GM21619 (cell line): ENCODE measurements at regions not wholly inside any gene's neighbourhood (a gene's known extent, or its start where the extent isn't known, plus 50 kb on each side); places are given as distances from the start of the nearest gene placed in this dataset.
"Not testable (repeated sequence)": the region's sequence is repeated elsewhere in the genome, so short reads cannot be mapped to it uniquely, and the experiment has no call there.

Source experiments
- ATAC-seq: cut with Tn5 transposase; IDR thresholded peaks from one replicate; pipeline ENCODE4 v1.9.1; 2021; ENCODE audit not compliant: unreplicated experiment

DNA sequence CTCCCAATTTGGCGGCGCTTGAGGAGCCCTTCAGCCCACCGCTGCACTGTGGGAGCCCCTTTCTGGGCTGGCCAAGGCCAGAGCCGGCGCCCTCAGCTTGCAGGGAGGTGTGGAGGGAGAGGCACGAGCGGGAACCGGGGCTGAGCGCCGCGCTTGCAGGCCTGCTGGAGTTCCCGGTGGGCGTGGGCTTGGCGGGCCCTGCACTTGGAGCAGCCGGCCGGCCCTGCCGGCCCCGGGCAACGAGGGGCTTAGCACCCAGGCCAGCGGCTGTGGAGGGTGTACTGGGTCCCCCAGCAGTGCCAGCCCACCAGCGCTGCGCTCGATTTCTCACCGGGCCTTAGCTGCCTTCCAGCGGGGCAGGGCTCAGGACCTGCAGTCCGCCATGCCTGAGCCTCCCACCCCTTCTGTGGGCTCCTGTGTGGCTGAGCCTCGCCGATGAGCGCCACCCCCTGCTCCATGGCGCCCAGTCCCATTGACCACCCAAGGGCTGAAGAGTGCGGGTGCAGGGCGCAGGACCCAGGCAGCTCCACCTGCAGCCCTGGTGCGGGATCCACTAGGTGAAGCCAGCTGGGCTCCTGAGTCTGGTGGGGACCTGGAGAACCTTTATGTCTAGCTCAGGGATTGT is 815.4 kb upstream of the B3GALT2 start:
- ATAC-seq, result not testable (repeated sequence)

DNA sequence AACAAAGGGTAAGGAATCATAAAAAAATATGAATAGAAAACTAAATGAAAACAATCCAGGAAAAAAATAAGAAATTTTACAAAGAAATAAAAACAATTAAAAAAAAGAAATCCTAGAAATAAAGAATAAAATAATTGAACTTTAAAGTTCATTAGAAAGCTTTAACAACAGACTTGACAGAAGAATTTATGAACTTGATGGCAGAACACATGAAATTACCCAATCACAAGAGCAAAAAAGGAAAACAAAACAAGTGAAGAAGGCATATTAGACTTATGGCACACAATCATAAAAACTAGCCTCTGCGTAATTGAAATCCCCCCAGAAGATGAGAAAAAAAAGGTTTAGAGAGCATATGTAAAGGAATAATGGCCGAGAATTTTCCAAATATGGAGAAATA is 802.5 kb upstream of the B3GALT2 start:
- no peak for ATAC-seq

DNA sequence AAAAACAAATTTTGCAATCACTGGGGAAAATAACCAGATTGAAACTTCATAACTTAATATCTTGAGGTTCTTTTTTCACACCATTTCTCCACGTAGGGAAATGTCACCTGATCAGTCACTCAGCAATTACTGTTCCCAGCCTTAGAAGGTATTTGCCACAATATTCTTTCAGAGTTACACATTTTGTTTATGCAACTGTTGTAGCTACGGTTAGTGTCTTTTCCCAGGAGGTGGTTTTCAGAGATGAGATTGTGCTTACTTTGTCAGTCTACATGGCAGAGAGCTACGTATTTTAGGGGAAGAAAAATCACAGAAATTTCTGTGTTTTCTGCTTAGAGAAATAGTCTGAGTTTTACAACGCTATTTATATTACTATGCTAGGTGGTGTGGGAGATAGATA is 792.8 kb upstream of the B3GALT2 start:
- ATAC-seq, result no peak

DNA sequence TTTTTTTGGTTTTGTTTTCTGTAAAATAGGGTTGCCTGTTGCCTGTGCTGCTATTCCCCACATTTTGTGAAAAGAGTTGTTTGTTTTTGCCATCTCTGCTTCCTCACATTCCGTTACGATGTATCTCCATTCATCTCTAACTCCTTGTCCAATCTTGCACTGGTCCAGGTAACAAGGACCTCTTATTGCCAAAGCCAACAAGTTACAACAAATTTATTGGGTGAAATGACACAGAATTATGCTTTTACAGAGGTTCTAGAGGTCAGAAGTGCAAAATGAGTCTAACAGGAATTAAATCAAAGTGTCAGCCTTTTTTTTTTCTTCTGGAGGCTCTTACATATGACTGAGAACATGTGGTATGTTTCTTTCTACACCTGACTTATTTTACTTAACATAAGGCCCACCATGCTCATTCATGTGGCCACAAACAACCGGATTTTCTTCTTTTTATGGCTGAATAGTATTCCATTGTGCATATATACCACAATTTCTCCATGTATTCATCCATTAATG is 787.9 kb upstream of the B3GALT2 start:
- ATAC-seq, result no peak

DNA sequence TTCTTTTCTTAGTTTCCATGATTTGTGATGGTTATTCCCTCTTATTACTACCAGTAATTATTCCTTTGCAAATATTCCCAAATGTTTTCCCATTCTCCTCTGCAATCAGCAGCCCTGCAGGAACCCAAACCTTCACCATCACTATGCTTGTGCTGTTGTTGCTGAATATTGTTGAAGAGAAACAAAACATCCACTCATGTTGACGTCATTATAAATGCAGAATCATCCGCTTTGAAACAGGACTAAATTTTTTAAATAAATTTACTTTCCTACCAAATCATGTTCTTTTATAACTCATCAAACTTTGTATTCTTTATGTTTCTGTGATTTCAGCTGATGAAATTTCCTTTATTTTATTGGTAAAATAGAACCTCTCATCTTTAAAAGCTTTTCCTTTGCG is 787.0 kb upstream of the B3GALT2 start:
- ATAC-seq, result no peak

DNA sequence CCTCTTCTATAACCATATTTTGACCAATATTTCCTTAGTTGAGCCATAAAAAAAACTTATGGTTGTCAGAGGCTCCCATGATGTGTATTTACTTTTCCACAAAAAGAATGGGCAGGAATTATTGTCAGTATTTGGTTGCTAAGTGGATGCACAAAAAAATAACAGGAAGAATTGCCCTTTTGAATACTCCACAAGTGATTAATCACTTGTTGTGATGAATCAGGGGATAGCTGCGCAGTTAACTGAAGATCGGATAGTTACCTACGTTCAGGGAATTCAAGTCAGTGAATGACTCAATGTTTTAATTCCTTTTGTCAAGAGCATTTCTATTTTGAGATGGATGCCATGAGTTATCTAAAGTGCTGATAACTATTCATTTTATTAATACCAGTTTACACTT is 785.2 kb upstream of the B3GALT2 start:
- no peak for ATAC-seq

DNA sequence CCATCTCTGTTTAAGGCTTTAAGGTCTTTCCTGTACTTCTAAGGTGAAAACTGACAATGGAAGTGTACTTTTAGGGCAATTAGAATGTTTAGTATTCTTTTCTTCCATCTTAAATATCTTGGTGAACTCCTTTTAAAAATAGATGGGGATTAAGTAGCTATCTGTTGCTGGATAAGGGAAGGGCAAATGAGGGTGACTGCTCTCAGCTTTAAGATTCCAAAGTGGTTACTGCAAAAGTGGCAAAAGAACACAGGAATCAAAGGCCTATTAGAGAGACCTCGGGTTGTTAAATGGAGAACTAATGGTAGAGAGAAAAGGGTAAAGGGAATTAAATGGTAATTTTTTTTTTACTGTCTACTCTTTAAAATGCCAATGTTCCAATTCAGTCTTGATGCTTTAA is 774.1 kb upstream of the B3GALT2 start:
- ATAC-seq, result no peak

DNA sequence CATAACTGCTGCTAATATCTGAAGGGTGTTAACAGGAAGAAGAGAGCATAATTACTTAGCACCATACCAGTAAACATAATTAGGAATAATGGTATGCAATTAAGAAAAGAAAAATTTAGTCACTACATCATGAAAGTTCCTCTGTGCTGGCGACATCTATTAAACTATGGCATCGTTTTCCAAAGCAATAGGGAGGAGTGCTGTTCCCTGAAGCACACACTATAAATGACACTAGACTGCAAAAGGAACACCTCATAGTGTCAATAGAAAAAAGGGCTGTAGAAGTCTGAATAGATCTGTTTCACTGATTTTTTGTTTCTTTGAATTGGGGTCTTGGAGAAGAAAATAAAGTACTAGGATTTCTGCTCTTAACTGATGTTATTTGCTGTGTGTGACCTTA is 773.6 kb upstream of the B3GALT2 start:
- ATAC-seq, result no peak

DNA sequence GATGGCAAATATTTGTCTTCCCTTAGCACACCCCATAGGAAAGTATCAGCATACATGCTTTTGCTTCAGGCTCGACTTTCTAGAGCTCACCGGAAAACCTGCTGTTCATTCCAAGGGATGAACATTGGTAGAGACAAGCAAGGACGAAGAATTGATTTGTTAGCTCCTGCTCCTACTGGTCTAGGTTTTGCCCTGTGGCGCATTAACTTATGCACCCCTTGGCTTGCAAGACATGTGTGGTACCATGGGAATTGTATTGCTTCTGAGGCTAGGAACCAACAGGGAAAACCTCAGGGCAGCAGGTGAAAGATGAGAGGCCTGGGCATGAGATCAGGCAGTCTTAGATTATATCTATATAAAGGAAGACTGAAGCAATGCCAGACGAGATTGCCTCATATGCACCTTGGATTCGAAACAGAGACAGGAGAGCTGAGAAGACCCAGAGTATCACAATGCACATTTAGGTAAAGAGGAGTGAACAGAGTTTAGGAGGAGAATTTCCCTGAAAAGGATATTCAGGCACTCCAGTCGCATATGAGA is 771.2 kb upstream of the B3GALT2 start:
- no peak for ATAC-seq

DNA sequence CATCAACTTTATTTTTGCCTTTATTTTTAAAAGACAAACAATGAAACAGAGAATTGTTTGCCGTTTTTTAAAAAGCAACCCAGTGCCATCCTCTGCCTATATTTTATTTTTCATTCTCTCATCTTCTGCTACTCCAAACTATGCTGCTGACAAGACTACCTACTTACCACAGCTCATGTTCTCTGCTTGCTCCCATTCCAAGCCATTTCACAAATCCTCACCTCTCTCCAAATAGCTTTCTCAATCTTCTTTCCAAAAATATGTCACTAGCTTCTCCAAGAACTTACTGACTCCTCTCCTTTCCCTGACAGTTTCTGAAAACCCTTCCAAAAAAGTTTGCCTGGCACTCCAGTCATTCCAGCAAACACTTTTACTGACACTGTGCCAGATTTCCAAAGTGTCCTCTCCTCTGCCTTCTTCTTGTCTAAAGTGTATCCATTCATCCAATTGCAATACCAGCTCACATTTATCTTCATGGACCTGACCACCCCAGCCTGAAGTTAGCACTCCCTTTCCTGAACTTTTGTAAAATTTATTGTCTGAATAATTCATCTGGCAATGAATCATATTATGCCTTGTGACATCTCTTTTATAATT is 766.5 kb upstream of the B3GALT2 start:
- no peak for ATAC-seq

DNA sequence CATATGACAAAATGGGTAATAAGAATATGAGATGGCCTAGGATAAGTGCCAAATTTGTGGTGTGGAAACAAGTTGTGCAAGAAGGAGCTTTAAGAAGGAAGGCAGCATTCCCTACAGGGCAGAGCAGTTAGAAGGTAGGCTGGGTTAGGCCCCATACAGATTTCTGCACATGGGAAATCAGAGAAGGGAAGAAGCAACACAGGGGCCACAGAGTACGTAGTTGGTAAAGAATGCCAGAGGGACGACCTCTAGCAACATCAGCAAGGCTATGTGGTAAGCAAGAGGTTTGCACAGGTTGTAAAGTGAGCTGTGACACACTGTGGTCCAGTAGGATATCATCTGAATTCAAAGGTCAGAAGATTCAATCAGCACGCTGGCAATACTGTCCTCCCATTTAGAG is 765.6 kb upstream of the B3GALT2 start:
- no peak for ATAC-seq

DNA sequence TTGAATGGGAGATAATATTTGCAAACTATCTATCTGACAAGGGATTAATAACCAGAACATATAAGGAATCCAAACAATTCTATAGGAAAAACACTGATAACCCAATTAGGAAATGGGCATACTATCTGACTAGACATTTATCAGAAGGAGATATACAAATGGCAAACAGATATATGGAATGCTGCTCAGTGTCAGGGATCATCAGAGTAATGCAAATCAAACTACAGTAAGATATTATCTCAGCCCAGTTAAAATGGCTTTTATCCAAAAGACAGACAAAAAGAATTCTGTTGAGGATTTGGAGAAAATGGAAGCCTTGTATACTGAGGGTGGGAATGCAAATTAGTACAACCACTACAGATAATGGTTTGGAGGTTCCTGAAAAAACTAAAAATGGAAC is 758.0 kb upstream of the B3GALT2 start:
- no peak for ATAC-seq

DNA sequence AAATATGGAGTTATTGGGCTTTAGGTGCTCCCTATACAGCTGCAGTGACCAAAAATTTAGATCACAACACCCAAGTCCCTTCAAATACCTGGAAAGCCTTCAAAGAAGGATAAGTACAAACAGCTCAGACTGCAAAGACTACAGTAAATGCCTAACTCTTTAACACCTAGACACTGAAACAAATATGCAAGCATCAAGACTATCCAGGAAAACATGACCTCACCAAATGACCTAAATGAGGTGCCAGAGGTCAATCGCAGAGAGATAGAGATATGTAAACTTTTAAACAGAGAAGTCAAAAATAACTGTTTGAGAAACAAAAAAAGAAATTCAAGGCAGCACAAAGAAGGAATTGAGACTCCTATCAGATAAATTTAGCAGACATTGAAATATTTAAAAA is 753.8 kb upstream of the B3GALT2 start:
- ATAC-seq, result no peak

DNA sequence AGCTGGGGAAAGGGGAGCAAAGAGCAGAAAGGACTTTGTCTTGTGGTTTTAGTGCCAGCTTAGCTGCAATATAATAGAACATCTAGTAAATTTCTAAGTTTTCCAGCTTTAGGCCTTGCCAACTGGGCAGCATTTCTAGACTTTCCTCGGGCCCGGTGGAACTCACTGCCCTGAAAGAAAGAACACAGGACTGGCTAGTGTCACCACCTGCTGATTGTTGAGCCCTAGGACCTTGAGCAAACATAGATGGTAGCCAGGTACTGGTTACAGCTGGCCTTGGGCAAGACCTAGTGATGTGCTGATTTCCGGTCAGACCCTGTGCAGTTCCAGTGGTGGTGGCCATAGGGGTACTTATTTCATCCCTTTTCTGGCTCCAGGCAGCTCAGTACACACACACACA is 753.2 kb upstream of the B3GALT2 start:
- no peak for ATAC-seq

DNA sequence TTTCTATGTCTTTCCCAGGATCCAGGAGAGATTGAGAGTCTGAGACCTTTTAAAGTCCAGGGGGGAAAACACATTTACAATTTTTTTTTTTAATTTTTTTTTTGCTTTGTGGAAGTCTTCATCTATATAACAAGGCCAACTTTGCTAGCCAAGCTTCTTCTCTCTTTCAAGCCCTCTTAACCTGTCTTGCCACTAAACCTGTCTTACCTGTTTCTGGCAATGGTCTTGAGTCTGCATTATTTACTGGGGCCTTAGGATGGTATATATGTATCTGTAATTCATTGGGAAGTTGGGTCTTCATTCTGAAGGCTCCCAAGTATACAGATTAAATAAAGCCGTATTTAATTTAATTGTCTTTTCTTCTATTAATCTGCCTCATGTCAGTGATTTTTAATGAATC is 750.9 kb upstream of the B3GALT2 start:
- no peak for ATAC-seq

DNA sequence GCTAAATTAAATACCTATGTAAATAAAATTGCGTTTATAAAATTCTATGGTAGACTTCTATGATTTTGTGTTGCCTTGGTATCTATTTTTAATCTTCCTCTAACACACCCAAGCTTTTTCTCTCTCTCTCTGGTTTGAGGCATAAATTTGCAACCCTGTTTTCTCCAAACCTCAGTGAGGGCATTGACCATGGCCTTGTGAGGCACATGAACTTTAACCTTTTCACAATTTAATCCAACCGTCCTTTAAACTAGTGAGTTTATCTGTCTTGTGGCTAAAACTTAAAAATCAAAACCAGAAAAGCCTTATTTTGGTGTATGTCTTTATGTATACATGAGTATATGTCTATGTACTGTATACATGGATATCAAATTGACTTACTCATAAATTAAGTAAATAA is 746.6 kb upstream of the B3GALT2 start:
- no peak for ATAC-seq

DNA sequence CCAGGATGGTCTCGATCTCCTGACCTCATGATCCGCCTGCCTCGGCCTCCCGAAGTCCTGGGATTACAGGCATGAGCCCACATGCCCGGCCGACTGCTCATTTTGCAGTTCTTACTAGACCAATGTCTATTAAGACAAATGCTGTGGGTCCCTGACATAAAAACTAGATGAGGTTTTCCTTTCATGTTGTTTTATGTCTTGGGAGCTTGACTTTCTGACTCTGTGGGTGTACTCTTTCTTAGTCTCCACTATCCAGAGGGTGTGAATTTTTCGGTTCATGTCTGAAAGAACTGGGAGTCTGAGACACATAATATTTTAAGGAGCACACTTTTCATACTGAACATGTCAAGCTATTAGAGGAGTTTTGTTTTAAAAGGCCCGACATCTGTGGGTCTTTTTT is 744.9 kb upstream of the B3GALT2 start:
- no peak for ATAC-seq

DNA sequence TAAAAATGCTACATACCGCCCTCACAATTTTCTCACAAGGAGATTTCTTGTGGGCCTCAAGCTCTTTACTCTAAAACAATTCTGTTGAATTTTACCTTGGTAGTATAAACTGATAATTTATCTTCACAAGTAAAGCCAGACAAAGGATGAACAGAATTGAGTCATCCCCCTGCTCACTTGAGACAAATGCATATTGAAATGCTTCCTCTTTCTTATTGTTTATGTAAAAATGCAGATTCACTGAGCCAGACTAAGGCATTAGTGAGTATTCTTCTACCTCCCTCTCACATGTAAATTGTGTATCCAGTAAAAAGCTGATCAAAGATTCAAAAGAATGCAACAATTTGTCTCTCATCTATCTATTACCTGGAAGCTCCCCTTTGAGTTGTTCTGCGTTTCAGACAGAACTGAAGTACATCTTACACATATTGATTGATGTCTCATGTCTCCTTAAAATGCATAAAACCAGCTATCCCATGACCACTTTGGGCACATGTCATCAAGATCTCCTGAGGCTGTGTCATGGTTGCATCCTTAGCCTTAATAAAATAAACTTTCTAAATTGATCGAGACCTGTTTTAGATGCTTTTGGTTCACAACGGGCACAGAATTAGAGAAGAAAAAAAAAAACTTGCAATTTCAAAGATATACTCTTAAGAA is 743.1 kb upstream of the B3GALT2 start:
- no peak for ATAC-seq

DNA sequence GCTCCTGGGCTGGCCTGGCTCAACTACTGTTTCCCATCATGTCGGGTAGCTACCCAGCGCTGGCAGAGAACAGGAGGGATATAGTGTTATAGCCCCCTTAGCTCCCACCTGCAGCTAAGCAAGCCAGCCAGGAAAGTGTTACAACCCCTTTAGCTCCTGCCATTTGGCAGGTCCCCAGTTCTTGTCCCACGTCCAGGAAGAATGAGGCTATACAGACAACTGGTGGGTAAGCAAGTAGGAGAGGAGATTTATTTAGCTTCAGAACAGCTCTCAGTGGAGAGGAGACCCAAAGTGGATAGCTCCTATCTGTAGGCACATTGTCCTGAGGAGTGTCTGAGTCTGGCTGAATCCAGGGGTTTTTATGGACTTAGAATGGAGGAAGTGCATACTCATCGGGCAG is 741.1 kb upstream of the B3GALT2 start:
- no peak for ATAC-seq

DNA sequence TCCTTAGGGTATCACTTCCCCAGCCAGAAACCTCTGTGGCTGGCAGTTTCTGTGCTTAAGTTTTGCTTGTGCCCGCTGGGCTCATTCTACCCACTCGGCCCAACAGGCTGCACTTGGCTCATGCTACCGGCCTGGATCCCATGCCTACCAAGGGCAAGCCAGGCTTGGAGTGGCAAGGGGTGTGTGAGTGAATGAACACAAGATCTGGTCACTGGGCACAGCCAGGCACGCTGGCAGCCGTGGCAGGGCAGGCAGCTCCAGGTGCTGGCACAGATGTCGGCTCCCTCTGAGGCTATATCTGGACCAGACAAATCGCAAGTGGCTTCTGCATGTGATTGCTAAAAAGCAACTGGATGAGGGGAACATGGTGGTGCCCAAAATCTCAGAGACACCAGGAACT is 740.5 kb upstream of the B3GALT2 start:
- ATAC-seq, result no peak

DNA sequence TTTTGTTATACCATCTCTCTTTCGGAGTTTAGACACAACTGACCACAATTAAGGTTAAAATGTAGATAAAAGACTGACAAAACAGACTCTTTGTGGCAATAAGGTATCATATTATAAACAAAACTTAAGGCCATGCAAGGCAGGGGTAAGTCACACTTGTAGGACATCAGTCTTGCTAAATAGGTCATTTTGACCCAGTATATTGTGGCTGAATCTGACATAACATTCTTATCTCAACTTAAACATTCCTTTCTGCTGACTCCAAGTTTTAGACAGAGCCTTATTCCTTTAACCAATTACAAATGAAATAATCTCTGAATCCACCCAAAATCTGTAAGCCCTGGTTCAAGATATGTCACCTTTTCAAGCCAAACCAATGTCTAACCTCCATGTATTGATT is 733.4 kb upstream of the B3GALT2 start:
- ATAC-seq, result no peak

DNA sequence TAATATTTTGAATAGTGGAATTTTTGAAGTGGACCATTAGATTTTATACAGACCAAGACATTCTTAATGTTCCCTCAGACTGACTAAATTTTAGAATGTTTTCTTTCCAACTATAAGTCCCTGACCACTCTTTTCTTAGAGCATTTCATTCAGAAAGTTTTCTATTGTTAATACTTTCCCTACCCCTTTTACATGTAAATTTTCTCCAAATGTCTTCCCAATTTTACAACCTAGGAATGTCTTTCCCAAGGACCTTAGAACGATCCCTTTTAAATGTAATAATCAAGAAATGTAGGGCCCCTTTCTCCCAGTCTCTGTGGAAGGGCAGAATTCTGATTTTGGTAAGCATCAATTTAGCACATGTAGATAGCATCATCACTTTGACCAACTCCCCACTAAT is 730.0 kb upstream of the B3GALT2 start:
- ATAC-seq, result no peak
